ENCODE measurements at regions not wholly inside any gene's neighbourhood (a gene's known extent, or its start where the extent isn't known, plus 50 kb on each side); places are given as distances from the start of the nearest gene placed in this dataset.

GRCh38 chr2:120470041-120470965 lies 124.4 kb downstream of the INHBB start:
- no peak for TF ChIP-seq CTCF (conservative IDR thresholded peaks at IDR 0.05; ENCODE audit: low read depth, low read length)
- no peak for TF ChIP-seq EZH2 (IDR thresholded peaks at IDR 0.05; ENCODE audit: borderline replicate concordance, low read depth, low read length, poor library complexity, severe bottlenecking)
